HG03045 (cell line): ENCODE measurements at regions not wholly inside any gene's neighbourhood (a gene's known extent, or its start where the extent isn't known, plus 50 kb on each side); places are given as distances from the start of the nearest gene placed in this dataset.
"Not testable (repeated sequence)": the region's sequence is repeated elsewhere in the genome, so short reads cannot be mapped to it uniquely, and the experiment has no call there.

Experiments
- ATAC-seq: cut with Tn5 transposase; IDR thresholded peaks from one replicate; pipeline ENCODE4 v1.9.1; 2021; ENCODE audit warnings: mild to moderate bottlenecking, moderate library complexity; ENCODE audit not compliant: unreplicated experiment

- ATAC-seq = not testable (repeated sequence)
Observed at GRCh38 chr5:17755406-17755805, 121.1 kb downstream of the TAF11L14 start.

GRCh38 chr5:17761326-17761725 lies 127.1 kb downstream of the TAF11L14 start:
- ATAC-seq = no peak

GRCh38 chr5:17763301-17763700 lies 129.0 kb downstream of the TAF11L14 start:
- ATAC-seq = no peak

GRCh38 chr5:17766031-17766430 lies 131.8 kb downstream of the TAF11L14 start:
- ATAC-seq = no peak

- no peak for ATAC-seq
Observed at GRCh38 chr5:17769277-17769676, 135.0 kb downstream of the TAF11L14 start.

GRCh38 chr5:17772232-17772631 lies 138.0 kb downstream of the TAF11L14 start:
- no peak for ATAC-seq

- no peak for ATAC-seq
Observed at GRCh38 chr5:17785774-17786173, 151.5 kb downstream of the TAF11L14 start.

- ATAC-seq = no peak
Observed at GRCh38 chr5:17788351-17788750, 154.1 kb downstream of the TAF11L14 start.

GRCh38 chr5:17794201-17794600 lies 159.9 kb downstream of the TAF11L14 start:
- no peak for ATAC-seq

- ATAC-seq = no peak
Observed at GRCh38 chr5:17794815-17795214, 160.6 kb downstream of the TAF11L14 start.

- ATAC-seq = no peak
Observed at GRCh38 chr5:17796142-17796541, 161.9 kb downstream of the TAF11L14 start.

GRCh38 chr5:17796757-17797396 lies 162.6 kb downstream of the TAF11L14 start:
- no peak for ATAC-seq

- no peak for ATAC-seq
Observed at GRCh38 chr5:17799521-17799920, 165.3 kb downstream of the TAF11L14 start.

GRCh38 chr5:17801595-17801994 lies 167.3 kb downstream of the TAF11L14 start:
- no peak for ATAC-seq

- no peak for ATAC-seq
Observed at GRCh38 chr5:17802256-17802655, 168.0 kb downstream of the TAF11L14 start.

GRCh38 chr5:17803971-17804370 lies 169.7 kb downstream of the TAF11L14 start:
- ATAC-seq = no peak

GRCh38 chr5:17805227-17805825 lies 171.1 kb downstream of the TAF11L14 start:
- ATAC-seq = no peak

GRCh38 chr5:17806818-17807468 lies 172.7 kb downstream of the TAF11L14 start:
- ATAC-seq = no peak

- no peak for ATAC-seq
Observed at GRCh38 chr5:17808566-17808965, 174.3 kb downstream of the TAF11L14 start.

- ATAC-seq = no peak
Observed at GRCh38 chr5:17810734-17811133, 176.5 kb downstream of the TAF11L14 start.

- no peak for ATAC-seq
Observed at GRCh38 chr5:17813214-17813613, 179.0 kb downstream of the TAF11L14 start.

- no peak for ATAC-seq
Observed at GRCh38 chr5:17816505-17816904, 182.2 kb downstream of the TAF11L14 start.
